GM23338 (cell line): ENCODE measurements at regions not wholly inside any gene's neighbourhood (a gene's known extent, or its start where the extent isn't known, plus 50 kb on each side); places are given as distances from the start of the nearest gene placed in this dataset.

Experiments used
- ATAC-seq: fragments of 200-7000 bp; cut with Tn5 transposase; 3 replicates; pipeline ENCODE4 v1.9.1; 2020
- DNase-seq: peaks from one replicate; pipeline ENCODE4 v3.0.0-alpha.2; 2015; ENCODE audit warnings: low spot score
- H2AFZ ChIP-seq: fragments of 200-600 bp; sonication (generic); 2 replicates; pipeline ENCODE4 v1.8.0; 2016; ENCODE audit warnings: antibody characterized with exemption, mild to moderate bottlenecking, moderate library complexity
- H3F3A ChIP-seq: fragments of 200-600 bp; sonication (generic); replicated peaks from 2 replicates; pipeline ENCODE4 v1.8.0; 2017; ENCODE audit warnings: antibody characterized with exemption, mixed run types, low read depth
- H3K27ac ChIP-seq: fragments of 200-600 bp; sonication (generic); 2 replicates; pipeline ENCODE4 v1.6.1; 2016; ENCODE audit warnings: low read depth
- H3K27me3 ChIP-seq: fragments of 200-600 bp; sonication (generic); 2 replicates; pipeline ENCODE4 v1.8.0; 2016; ENCODE audit warnings: mild to moderate bottlenecking, mixed run types, moderate library complexity; ENCODE audit not compliant: insufficient read depth
- H3K36me3 ChIP-seq: fragments of 200-600 bp; sonication (generic); 2 replicates; pipeline ENCODE4 v1.8.0; 2016; ENCODE audit warnings: mild to moderate bottlenecking; ENCODE audit not compliant: insufficient read depth
- H3K4me1 ChIP-seq: fragments of 200-600 bp; sonication (generic); 2 replicates; pipeline ENCODE4 v1.8.0; 2016; ENCODE audit warnings: mild to moderate bottlenecking, moderate library complexity; ENCODE audit not compliant: insufficient read depth
- H3K4me2 ChIP-seq: fragments of 200-600 bp; sonication (generic); 2 replicates; pipeline ENCODE4 v1.7.1; 2017; ENCODE audit warnings: mixed run types
- H3K4me3 ChIP-seq: fragments of 200-600 bp; sonication (generic); 2 replicates; pipeline ENCODE4 v1.6.1; 2016; ENCODE audit warnings: mixed run types
- H3K79me2 ChIP-seq: fragments of 200-600 bp; sonication (generic); replicated peaks from 2 replicates; pipeline ENCODE4 v1.8.0; 2017; ENCODE audit warnings: mild to moderate bottlenecking; ENCODE audit not compliant: insufficient read depth
- H3K9me2 ChIP-seq: fragments of 200-600 bp; sonication (generic); 2 replicates; pipeline ENCODE4 v1.8.0; 2017; ENCODE audit not compliant: insufficient read depth
- H4K20me1 ChIP-seq: fragments of 200-600 bp; sonication (generic); replicated peaks from 2 replicates; pipeline ENCODE4 v1.8.0; 2017; ENCODE audit warnings: mild to moderate bottlenecking; ENCODE audit not compliant: insufficient read depth
- H3K27ac Mint-ChIP-seq: 2 replicates; pipeline ENCODE4 v1.8.0; 2020; ENCODE audit warnings: inconsistent platforms, mild to moderate bottlenecking, moderate library complexity, mixed read lengths
- H3K27me3 Mint-ChIP-seq: 3 replicates; pipeline ENCODE4 v1.8.0; 2022; ENCODE audit warnings: low read depth, mild to moderate bottlenecking, moderate library complexity, mixed read lengths, inconsistent platforms; ENCODE audit not compliant: insufficient read depth, poor library complexity
- H3K36me3 Mint-ChIP-seq: 3 replicates; pipeline ENCODE4 v1.8.0; 2021; ENCODE audit warnings: low read depth, mild to moderate bottlenecking, inconsistent platforms, moderate library complexity, mixed read lengths
- H3K4me1 Mint-ChIP-seq: 3 replicates; pipeline ENCODE4 v1.8.0; 2020; ENCODE audit warnings: mild to moderate bottlenecking, inconsistent platforms, mixed read lengths
- H3K4me3 Mint-ChIP-seq: 3 replicates; pipeline ENCODE4 v1.8.0; 2021; ENCODE audit warnings: moderate library complexity, mild to moderate bottlenecking, inconsistent platforms, mixed read lengths
- H3K9me3 Mint-ChIP-seq: 3 replicates; pipeline ENCODE4 v1.8.0; 2020; ENCODE audit warnings: moderate library complexity, mild to moderate bottlenecking, inconsistent platforms, mixed read lengths
- CREB1 ChIP-seq: fragments of 250-450 bp; sonication (Bioruptor Pico); IDR thresholded peaks from 2 replicates; pipeline ENCODE4 v1.5.0; 2020; ENCODE audit warnings: low read depth, mild to moderate bottlenecking, moderate library complexity
- EZH2 ChIP-seq: fragments of 200-600 bp; sonication (generic); IDR thresholded peaks from one replicate; pipeline ENCODE4 v1.8.0; 2017; ENCODE audit warnings: antibody characterized with exemption, mild to moderate bottlenecking, low read depth; ENCODE audit not compliant: unreplicated experiment
- EZH2phosphoT487 ChIP-seq: fragments of 200-600 bp; sonication (generic); IDR thresholded peaks from one replicate; pipeline ENCODE4 v1.8.1; 2018; ENCODE audit warnings: antibody characterized with exemption; ENCODE audit not compliant: unreplicated experiment
- JUNB ChIP-seq: IDR thresholded peaks from one replicate; pipeline ENCODE4 v1.6.1; 2016; ENCODE audit warnings: antibody characterized with exemption; ENCODE audit not compliant: unreplicated experiment
- NANOG ChIP-seq: IDR thresholded peaks from 2 replicates; pipeline ENCODE4 v1.6.1; 2016; ENCODE audit warnings: antibody characterized with exemption, borderline replicate concordance
- POLR2AphosphoS5 ChIP-seq: IDR thresholded peaks from 2 replicates; pipeline ENCODE4 v1.6.1; 2016; ENCODE audit warnings: antibody characterized with exemption, low read depth
- STAT1 ChIP-seq: IDR thresholded peaks from one replicate; pipeline ENCODE4 v1.6.1; 2016; ENCODE audit warnings: antibody characterized with exemption; ENCODE audit not compliant: unreplicated experiment
- ZNF114 ChIP-seq: fragments of 250-450 bp; sonication (Bioruptor Pico); IDR thresholded peaks from 2 replicates; pipeline ENCODE4 v1.5.0; 2020; ENCODE audit warnings: mild to moderate bottlenecking, moderate library complexity
- ZNF331 ChIP-seq: fragments of 250-450 bp; sonication (Bioruptor Pico); IDR thresholded peaks from 2 replicates; pipeline ENCODE4 v1.5.0; 2020; ENCODE audit warnings: low read depth, mild to moderate bottlenecking, moderate library complexity
- TF ChIP-seq, protein P1 (sequence below): fragments of 250-450 bp; sonication (Bioruptor Pico); IDR thresholded peaks from 2 replicates; pipeline ENCODE4 v1.5.0; 2020; ENCODE audit warnings: mild to moderate bottlenecking, moderate library complexity
- TF ChIP-seq, protein P2 (sequence below): IDR thresholded peaks from one replicate; pipeline ENCODE4 v1.6.1; 2018; ENCODE audit warnings: antibody characterized with exemption; ENCODE audit not compliant: unreplicated experiment
- TF ChIP-seq, protein P3 (sequence below), 2 experiments: fragments of 200-600 bp in 1 of 2; sonication (generic) in 1 of 2; conservative IDR thresholded peaks; 2 replicates each; pipeline versions ENCODE4 v1.5.1 to v1.6.1; 2016 to 2017; ENCODE audit warnings: antibody characterized with exemption in 2 of 2, low read depth in 2 of 2, mild to moderate bottlenecking in 2 of 2, moderate library complexity in 1 of 2
- TF ChIP-seq, protein P4 (sequence below): IDR thresholded peaks from 2 replicates; pipeline ENCODE4 v1.6.1; 2016; ENCODE audit warnings: antibody characterized with exemption

DNA sequence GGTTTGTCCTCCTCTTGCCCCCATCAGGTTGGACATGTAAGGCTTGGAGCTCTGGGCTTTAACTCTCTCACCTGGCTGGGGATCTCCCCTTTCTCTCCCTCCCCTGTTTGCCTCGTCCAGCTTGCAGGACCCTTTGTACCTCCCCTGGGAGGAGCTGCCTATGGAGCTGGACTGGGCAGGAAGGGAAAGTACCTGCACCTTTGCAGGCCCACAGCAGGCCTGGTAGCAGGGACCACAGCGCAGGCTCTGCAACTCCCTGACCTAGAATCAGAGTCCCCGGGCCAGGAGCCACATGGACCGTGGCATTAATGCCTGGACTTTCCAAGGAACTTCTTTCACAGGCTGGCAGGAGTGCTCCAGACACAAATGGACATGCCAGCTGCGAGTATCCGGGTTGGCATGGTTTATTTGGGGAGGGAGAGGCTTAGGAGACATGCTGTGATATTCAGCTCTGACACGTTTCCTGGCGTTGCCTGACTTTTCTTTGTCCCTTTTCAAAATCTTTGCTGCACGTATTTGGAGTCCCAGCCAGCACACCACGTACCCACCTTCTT, 268.5 kb upstream of the EXOC2 start:
- ATAC-seq: peak; percentile 63
- peaks cover 4% of the 10 kb centered on the region; the same call in 2 of the 3 replicates for H3K4me1 Mint-ChIP-seq

More for the DNA sequence above, 268.5 kb upstream of the EXOC2 start:
- H3K36me3 Mint-ChIP-seq: no peaks in the 10 kb centered on the region
- Histone ChIP-seq H3K9me2 (no peaks in the 10 kb centered on the region), H3K27ac (no peak overlapping the region), H3K4me2 (no peak overlapping the region), H3K36me3 (no peaks in the 10 kb centered on the region), H4K20me1 (no peaks in the 10 kb centered on the region), H3K79me2 (no peaks in the 10 kb centered on the region), H3K4me3 (no peak overlapping the region), H3K4me1 (no peaks in the 10 kb centered on the region), H3K27me3 (no peaks in the 10 kb centered on the region), H3F3A (no peaks in the 10 kb centered on the region), H2AFZ (peak overlapping the region; percentile 15; the same call in 1 of the 2 replicates)
- no peak overlapping the region for H3K4me3 Mint-ChIP-seq
- H3K27ac Mint-ChIP-seq: no peak overlapping the region
- TF ChIP-seq, protein P1, sequence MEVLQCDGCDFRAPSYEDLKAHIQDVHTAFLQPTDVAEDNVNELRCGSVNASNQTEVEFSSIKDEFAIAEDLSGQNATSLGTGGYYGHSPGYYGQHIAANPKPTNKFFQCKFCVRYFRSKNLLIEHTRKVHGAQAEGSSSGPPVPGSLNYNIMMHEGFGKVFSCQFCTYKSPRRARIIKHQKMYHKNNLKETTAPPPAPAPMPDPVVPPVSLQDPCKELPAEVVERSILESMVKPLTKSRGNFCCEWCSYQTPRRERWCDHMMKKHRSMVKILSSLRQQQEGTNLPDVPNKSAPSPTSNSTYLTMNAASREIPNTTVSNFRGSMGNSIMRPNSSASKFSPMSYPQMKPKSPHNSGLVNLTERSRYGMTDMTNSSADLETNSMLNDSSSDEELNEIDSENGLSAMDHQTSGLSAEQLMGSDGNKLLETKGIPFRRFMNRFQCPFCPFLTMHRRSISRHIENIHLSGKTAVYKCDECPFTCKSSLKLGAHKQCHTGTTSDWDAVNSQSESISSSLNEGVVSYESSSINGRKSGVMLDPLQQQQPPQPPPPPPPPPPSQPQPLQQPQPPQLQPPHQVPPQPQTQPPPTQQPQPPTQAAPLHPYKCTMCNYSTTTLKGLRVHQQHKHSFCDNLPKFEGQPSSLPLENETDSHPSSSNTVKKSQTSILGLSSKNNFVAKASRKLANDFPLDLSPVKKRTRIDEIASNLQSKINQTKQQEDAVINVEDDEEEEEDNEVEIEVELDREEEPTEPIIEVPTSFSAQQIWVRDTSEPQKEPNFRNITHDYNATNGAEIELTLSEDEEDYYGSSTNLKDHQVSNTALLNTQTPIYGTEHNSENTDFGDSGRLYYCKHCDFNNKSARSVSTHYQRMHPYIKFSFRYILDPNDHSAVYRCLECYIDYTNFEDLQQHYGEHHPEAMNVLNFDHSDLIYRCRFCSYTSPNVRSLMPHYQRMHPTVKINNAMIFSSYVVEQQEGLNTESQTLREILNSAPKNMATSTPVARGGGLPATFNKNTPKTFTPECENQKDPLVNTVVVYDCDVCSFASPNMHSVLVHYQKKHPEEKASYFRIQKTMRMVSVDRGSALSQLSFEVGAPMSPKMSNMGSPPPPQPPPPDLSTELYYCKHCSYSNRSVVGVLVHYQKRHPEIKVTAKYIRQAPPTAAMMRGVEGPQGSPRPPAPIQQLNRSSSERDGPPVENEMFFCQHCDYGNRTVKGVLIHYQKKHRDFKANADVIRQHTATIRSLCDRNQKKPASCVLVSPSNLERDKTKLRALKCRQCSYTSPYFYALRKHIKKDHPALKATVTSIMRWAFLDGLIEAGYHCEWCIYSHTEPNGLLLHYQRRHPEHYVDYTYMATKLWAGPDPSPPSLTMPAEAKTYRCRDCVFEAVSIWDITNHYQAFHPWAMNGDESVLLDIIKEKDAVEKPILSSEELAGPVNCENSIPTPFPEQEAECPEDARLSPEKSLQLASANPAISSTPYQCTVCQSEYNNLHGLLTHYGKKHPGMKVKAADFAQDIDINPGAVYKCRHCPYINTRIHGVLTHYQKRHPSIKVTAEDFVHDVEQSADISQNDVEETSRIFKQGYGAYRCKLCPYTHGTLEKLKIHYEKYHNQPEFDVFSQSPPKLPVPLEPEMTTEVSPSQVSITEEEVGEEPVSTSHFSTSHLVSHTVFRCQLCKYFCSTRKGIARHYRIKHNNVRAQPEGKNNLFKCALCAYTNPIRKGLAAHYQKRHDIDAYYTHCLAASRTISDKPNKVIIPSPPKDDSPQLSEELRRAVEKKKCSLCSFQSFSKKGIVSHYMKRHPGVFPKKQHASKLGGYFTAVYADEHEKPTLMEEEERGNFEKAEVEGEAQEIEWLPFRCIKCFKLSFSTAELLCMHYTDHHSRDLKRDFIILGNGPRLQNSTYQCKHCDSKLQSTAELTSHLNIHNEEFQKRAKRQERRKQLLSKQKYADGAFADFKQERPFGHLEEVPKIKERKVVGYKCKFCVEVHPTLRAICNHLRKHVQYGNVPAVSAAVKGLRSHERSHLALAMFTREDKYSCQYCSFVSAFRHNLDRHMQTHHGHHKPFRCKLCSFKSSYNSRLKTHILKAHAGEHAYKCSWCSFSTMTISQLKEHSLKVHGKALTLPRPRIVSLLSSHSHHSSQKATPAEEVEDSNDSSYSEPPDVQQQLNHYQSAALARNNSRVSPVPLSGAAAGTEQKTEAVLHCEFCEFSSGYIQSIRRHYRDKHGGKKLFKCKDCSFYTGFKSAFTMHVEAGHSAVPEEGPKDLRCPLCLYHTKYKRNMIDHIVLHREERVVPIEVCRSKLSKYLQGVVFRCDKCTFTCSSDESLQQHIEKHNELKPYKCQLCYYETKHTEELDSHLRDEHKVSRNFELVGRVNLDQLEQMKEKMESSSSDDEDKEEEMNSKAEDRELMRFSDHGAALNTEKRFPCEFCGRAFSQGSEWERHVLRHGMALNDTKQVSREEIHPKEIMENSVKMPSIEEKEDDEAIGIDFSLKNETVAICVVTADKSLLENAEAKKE: no peak
- TF ChIP-seq ZNF114 (CRISPR knock-in tag): no peak
- no peak for TF ChIP-seq JUNB
- TF ChIP-seq NANOG: no peak
- no peak for TF ChIP-seq STAT1
- TF ChIP-seq POLR2AphosphoS5: no peak
- TF ChIP-seq, protein P2, sequence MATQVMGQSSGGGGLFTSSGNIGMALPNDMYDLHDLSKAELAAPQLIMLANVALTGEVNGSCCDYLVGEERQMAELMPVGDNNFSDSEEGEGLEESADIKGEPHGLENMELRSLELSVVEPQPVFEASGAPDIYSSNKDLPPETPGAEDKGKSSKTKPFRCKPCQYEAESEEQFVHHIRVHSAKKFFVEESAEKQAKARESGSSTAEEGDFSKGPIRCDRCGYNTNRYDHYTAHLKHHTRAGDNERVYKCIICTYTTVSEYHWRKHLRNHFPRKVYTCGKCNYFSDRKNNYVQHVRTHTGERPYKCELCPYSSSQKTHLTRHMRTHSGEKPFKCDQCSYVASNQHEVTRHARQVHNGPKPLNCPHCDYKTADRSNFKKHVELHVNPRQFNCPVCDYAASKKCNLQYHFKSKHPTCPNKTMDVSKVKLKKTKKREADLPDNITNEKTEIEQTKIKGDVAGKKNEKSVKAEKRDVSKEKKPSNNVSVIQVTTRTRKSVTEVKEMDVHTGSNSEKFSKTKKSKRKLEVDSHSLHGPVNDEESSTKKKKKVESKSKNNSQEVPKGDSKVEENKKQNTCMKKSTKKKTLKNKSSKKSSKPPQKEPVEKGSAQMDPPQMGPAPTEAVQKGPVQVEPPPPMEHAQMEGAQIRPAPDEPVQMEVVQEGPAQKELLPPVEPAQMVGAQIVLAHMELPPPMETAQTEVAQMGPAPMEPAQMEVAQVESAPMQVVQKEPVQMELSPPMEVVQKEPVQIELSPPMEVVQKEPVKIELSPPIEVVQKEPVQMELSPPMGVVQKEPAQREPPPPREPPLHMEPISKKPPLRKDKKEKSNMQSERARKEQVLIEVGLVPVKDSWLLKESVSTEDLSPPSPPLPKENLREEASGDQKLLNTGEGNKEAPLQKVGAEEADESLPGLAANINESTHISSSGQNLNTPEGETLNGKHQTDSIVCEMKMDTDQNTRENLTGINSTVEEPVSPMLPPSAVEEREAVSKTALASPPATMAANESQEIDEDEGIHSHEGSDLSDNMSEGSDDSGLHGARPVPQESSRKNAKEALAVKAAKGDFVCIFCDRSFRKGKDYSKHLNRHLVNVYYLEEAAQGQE: no peak
- no peak for TF ChIP-seq ZNF331 (CRISPR knock-in tag)
- TF ChIP-seq, protein P3, sequence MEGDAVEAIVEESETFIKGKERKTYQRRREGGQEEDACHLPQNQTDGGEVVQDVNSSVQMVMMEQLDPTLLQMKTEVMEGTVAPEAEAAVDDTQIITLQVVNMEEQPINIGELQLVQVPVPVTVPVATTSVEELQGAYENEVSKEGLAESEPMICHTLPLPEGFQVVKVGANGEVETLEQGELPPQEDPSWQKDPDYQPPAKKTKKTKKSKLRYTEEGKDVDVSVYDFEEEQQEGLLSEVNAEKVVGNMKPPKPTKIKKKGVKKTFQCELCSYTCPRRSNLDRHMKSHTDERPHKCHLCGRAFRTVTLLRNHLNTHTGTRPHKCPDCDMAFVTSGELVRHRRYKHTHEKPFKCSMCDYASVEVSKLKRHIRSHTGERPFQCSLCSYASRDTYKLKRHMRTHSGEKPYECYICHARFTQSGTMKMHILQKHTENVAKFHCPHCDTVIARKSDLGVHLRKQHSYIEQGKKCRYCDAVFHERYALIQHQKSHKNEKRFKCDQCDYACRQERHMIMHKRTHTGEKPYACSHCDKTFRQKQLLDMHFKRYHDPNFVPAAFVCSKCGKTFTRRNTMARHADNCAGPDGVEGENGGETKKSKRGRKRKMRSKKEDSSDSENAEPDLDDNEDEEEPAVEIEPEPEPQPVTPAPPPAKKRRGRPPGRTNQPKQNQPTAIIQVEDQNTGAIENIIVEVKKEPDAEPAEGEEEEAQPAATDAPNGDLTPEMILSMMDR (conservative IDR thresholded peaks at IDR 0.05; ENCODE audit: low read depth in 2 of 2): no peak
- TF ChIP-seq, protein P4, sequence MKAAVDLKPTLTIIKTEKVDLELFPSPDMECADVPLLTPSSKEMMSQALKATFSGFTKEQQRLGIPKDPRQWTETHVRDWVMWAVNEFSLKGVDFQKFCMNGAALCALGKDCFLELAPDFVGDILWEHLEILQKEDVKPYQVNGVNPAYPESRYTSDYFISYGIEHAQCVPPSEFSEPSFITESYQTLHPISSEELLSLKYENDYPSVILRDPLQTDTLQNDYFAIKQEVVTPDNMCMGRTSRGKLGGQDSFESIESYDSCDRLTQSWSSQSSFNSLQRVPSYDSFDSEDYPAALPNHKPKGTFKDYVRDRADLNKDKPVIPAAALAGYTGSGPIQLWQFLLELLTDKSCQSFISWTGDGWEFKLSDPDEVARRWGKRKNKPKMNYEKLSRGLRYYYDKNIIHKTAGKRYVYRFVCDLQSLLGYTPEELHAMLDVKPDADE: no peak
- no peak for TF ChIP-seq EZH2
- TF ChIP-seq CREB1 (CRISPR knock-in tag): no peak
- no peak for TF ChIP-seq EZH2phosphoT487
- H3K9me3 Mint-ChIP-seq: no peaks in the 10 kb centered on the region
- H3K27me3 Mint-ChIP-seq: peaks cover 5% of the 10 kb centered on the region
- DNase-seq: no peak
